CMK (cell line): ENCODE measurements at regions not wholly inside any gene's neighbourhood (a gene's known extent, or its start where the extent isn't known, plus 50 kb on each side); places are given as distances from the start of the nearest gene placed in this dataset.

Experiments
- DNase-seq: peaks from one replicate; pipeline ENCODE4 v3.0.0-alpha.2; 2010; ENCODE audit warnings: low read depth

GRCh38 chr6:66814156-66814555, 1107.1 kb upstream of the EYS start:
- no peak for DNase-seq

GRCh38 chr6:66808771-66809170, 1101.7 kb upstream of the EYS start:
- no peak for DNase-seq

DNA sequence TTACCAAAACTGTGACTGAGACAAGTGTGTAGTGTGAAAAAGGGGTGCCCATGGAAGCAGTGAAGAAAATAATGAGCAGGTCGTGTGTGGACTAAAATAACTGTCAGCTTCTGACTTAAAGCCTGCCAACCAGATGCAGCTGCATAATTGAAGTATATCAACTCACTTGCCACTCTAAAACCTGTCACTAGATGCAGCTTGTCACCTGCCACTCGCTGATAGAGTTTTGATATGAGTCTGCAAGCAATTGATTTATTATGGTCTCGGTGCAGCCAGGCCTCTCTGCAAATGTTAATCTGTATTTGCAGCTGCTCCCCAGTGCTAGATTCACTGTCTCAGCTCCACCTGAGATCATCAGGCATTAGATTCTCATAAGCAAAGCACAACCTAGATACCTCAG, 1090.0 kb upstream of the EYS start:
- DNase-seq, result no peak

DNA sequence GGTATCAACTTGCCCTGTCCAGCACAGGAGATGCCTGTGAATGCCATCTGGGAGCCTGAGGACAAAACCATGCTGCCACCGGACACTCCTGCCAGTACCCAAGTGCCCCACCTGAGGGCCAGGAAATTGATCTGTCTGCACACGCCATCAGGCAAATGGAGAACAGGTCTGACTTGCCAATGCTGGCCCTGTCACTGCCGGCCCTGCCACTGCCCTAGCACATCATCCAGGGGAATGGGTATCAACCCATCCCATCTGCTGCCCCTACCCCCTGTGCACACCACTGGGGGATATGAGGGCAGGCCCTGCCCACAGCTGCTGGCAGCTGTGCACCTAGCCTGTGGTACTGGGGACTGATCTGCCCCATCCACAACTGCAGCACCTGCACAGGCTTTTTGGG, 1081.6 kb upstream of the EYS start:
- no peak for DNase-seq

- no peak for DNase-seq
Measured at GRCh38 chr6:66772800-66773199, 1065.8 kb upstream of the EYS start.

GRCh38 chr6:66771626-66772025, 1064.6 kb upstream of the EYS start:
- no peak for DNase-seq

DNA sequence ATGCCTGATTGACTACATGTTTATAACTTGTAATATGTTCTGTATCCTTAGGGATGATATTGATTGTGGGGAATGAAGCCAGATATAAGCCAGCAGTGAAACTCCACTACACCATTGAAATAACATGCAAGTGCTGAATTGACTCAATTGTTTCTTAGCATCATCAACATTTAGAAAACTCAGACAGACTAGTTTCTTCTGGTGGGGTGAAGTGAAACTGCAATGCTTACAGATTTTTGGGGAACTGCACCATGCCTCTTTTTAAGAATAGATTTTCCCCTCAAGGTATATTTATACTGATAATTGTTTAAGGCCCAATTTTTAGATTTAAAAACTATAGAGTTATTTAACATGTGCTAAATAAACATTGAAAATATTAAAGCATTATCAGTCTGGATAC, 1044.6 kb upstream of the EYS start:
- no peak for DNase-seq

GRCh38 chr6:66740346-66740745, 1033.3 kb upstream of the EYS start:
- DNase-seq, result no peak

GRCh38 chr6:66735106-66735890, 1028.3 kb upstream of the EYS start:
- DNase-seq, result no peak

DNA sequence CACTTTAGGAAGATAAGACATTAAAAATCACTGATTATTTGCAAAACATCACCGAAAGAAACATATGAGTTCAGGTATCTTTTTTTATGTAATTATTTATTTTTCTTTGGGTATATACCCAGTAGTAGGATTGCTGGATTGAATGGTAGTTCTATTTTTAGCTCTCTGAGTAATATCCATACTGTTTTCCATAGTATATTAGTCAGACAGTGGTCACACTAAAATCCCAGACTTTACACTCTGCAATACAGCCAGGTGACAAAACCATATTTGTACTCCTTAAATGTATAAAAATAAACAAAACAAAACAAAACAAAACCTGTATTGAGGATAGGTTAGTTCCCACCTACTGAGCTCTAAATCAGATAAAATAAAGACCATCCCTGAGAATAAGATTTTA, 1024.3 kb upstream of the EYS start:
- DNase-seq, result no peak

GRCh38 chr6:66725670-66726069, 1018.6 kb upstream of the EYS start:
- no peak for DNase-seq

GRCh38 chr6:66717801-66718200, 1010.8 kb upstream of the EYS start:
- DNase-seq, result no peak

GRCh38 chr6:66699385-66699784, 992.4 kb upstream of the EYS start:
- no peak for DNase-seq

- no peak for DNase-seq
Measured at GRCh38 chr6:66689608-66690007, 982.6 kb upstream of the EYS start.

DNA sequence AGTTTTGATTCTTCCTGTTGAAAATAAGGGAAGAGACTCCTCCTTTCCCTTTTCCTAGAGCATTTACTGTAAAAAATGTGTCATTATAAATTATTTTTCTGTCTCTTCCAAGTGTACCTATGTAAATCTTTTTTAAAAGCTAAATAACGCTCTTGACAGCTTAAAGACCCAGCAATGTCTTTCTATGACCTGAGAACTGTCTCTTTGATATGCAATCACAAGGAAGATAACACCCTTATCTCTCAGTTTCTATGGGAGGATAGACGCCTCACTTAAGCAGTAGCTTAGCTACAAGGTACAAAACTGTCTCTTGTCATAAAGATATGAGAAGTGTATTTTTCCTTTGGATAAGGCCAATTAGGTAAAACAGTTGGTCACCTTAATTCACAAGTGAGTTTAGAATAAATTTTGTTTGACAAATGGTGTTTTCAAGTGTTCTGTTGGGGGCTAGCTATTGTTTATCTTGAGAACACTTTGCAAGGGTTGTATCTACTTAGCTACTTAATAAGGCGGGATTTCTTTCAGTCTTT, 980.6 kb upstream of the EYS start:
- no peak for DNase-seq

GRCh38 chr6:66675906-66676305, 968.9 kb upstream of the EYS start:
- DNase-seq, result no peak

DNA sequence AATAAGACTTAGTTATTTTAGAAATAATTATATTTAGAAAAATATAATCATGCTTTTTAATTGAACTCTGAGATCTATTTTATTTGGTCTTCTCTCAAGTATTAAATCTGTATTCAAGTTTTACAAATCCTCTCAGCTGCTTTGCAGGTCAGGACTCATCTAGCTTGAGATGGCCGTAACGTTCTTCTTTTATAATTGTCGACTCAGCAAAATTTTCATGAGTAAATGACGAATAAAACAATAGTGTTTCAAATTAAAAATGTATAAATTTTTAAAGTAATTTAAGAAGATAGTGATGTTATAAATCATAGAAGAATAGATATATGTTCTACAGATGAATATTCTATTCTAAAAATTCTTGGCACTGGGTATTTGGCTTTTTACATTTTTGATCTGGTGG, 957.1 kb upstream of the EYS start:
- DNase-seq, result no peak

- no peak for DNase-seq
Measured at GRCh38 chr6:66662721-66663507, 955.9 kb upstream of the EYS start.

- no peak for DNase-seq
Measured at GRCh38 chr6:66662196-66662595, 955.2 kb upstream of the EYS start.

GRCh38 chr6:66655420-66655819, 948.4 kb upstream of the EYS start:
- no peak for DNase-seq

DNA sequence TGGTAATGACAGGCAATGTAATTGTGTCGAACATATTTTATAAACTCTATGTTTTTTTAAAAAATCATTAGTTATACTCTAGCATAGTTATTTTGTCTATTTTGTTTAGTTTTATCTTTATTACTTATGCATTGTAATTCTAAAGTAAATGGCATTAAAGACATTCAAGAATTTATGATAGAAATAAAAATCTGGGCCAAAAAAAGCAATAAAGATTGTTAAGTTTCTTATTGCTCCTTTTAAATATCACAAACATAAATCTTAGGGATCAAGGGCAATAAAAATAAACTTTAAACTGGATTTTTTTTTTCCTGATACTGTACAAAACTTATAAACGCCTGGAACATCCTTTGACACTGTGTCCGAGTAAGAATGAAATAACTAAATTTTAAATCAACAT, 931.5 kb upstream of the EYS start:
- no peak for DNase-seq

GRCh38 chr6:66638099-66638498, 931.1 kb upstream of the EYS start:
- DNase-seq, result no peak

DNA sequence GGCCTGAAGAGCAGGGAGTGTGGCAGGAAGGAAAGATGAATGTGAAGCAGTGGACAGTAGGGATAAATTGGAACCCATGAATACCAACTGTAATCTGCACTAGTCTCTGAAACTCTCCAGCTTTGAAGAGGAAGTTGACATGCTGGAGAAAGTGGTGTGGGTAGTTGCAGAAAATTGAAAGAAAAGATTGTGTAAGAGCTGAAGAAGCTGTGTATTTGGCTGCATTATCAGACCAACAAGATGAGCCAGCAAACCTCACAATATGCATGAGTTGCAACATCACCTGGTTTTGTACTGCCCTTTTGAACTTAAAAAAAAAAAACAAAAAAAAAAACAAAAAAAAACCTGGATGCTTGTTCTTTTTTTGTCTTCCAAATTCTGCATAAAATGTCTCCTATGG, 921.9 kb upstream of the EYS start:
- no peak for DNase-seq
